Esophagus squamous epithelium (tissue), 4 donors: ENCODE measurements at regions not wholly inside any gene's neighbourhood (a gene's known extent, or its start where the extent isn't known, plus 50 kb on each side); places are given as distances from the start of the nearest gene placed in this dataset.

Experiments used
- CTCF ChIP-seq, 6 experiments: fragments of 450-650 bp in 4 of 6; fragments of 200-600 bp in 2 of 6; sonication (generic) in 2 of 6; IDR thresholded peaks; one replicate each; pipeline ENCODE4 v1.5.1; 2016 to 2019; ENCODE audit warnings: antibody characterized with exemption in 6 of 6, mild to moderate bottlenecking in 4 of 6, moderate library complexity in 4 of 6
- POLR2A ChIP-seq, 4 donors: fragments of 450-650 bp; IDR thresholded peaks; one replicate each; pipeline ENCODE4 v1.6.1; 2017; ENCODE audit warnings: antibody characterized with exemption in 4 of 4, mild to moderate bottlenecking in 4 of 4, moderate library complexity in 3 of 4

DNA sequence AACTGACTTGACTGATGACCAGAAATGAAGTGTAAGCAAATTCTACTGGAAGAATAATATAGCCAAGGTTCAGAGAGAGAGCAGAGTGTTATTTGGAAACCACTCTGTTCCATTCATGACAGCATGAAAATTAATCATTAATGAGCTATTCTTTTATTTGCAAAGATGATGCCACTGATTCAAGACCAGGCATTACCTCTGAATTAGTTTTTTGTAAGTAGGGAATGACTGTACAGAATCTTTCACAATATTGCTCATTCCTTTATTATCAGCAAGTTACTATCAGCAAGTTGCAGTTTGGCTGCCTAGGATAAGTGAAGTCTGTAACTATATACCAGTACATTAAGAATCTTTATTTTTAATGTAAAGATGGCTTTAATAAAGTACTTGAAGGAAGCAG, 75.1 kb upstream of the RGMB start:
- TF ChIP-seq POLR2A (IDR thresholded peaks at IDR 0.05) (no peak), CTCF (IDR thresholded peaks at IDR 0.05) (no peak)
